PC-9 (cell line): ENCODE measurements at regions not wholly inside any gene's neighbourhood (a gene's known extent, or its start where the extent isn't known, plus 50 kb on each side); places are given as distances from the start of the nearest gene placed in this dataset.

Experiments
- BruUV-seq: library from RNA; stranded (reverse); fragments of 400-500 nt; replicated peaks from 2 replicates; lab custom pipeline; 2021; lab: Mats Ljungman, UMichigan
- CTCF ChIA-PET: fragments of 300-600 bp; sonication (Branson Sonifier 250); formaldehyde crosslinking; loops from one replicate; lab custom pipeline; 2022; ENCODE audit warnings: antibody characterized with exemption; lab: Charles Lee
- POLR2A ChIA-PET: fragments of 300-600 bp; sonication (Branson Sonifier 250); formaldehyde crosslinking; loops from one replicate; lab custom pipeline; 2022; ENCODE audit warnings: antibody characterized with exemption; ENCODE audit not compliant: unreplicated experiment; lab: Charles Lee
- DNase-seq, 2 experiments: peaks; one replicate each; pipeline versions ENCODE4 v3.0.0 to v3.0.0-alpha.2; 2015 to 2022; ENCODE audit warnings: mixed read lengths in 1 of 2
- H2AFZ ChIP-seq: fragments of 200-600 bp; sonication (generic); 2 replicates; pipeline ENCODE4 v1.8.1; 2017; ENCODE audit warnings: antibody characterized with exemption
- H3F3A ChIP-seq: fragments of 200-600 bp; sonication (generic); 2 replicates; pipeline ENCODE4 v1.8.1; 2017; ENCODE audit warnings: antibody characterized with exemption, mild to moderate bottlenecking, low read depth; ENCODE audit not compliant: insufficient read depth
- H3K27ac ChIP-seq: fragments of 200-600 bp; sonication (generic); 2 replicates; pipeline ENCODE4 v1.6.1; 2016; ENCODE audit warnings: mixed run types
- H3K27me3 ChIP-seq: fragments of 200-600 bp; sonication (generic); 2 replicates; pipeline ENCODE4 v1.6.1; 2016; ENCODE audit warnings: low read depth, mixed run types; ENCODE audit not compliant: insufficient read depth
- H3K36me3 ChIP-seq: fragments of 200-600 bp; sonication (generic); 2 replicates; pipeline ENCODE4 v1.6.1; 2016; ENCODE audit warnings: low read depth, mixed run types
- H3K4me1 ChIP-seq: fragments of 200-600 bp; sonication (generic); replicated peaks from 2 replicates; pipeline ENCODE4 v1.6.1; 2016; ENCODE audit warnings: mixed run types; ENCODE audit not compliant: insufficient read depth
- H3K4me2 ChIP-seq: fragments of 200-600 bp; sonication (generic); 2 replicates; pipeline ENCODE4 v1.6.1; 2017; ENCODE audit warnings: mixed run types
- H3K4me3 ChIP-seq: fragments of 200-600 bp; sonication (generic); 2 replicates; pipeline ENCODE4 v1.6.1; 2016; ENCODE audit warnings: mixed run types
- H3K79me2 ChIP-seq: fragments of 200-600 bp; sonication (generic); 2 replicates; pipeline ENCODE4 v1.6.1; 2017; ENCODE audit warnings: low read depth, mixed run types
- H3K9me2 ChIP-seq: fragments of 200-600 bp; sonication (generic); 2 replicates; pipeline ENCODE4 v1.8.1; 2017; ENCODE audit warnings: mild to moderate bottlenecking; ENCODE audit not compliant: insufficient read depth
- H3K9me3 ChIP-seq: fragments of 200-600 bp; sonication (generic); 2 replicates; pipeline ENCODE4 v1.8.1; 2016; ENCODE audit warnings: low read depth; ENCODE audit not compliant: insufficient read depth
- H4K20me1 ChIP-seq: fragments of 200-600 bp; sonication (generic); 2 replicates; pipeline ENCODE4 v1.8.1; 2017; ENCODE audit not compliant: insufficient read depth
- CTCF ChIP-seq: fragments of 200-600 bp; sonication (generic); conservative IDR thresholded peaks from 2 replicates; pipeline ENCODE4 v1.6.1; 2017; ENCODE audit warnings: mixed run types, antibody characterized with exemption, mild to moderate bottlenecking, moderate library complexity
- EZH2 ChIP-seq: fragments of 200-600 bp; sonication (generic); IDR thresholded peaks from 2 replicates; pipeline ENCODE4 v1.8.0; 2017; ENCODE audit warnings: antibody characterized with exemption, low read depth
- intact Hi-C: fragments of 100-400 bp; cut with micrococcal nuclease; formaldehyde crosslinking; loops from one replicate; pipeline ENCODE4 v1.10.0; 2022; ENCODE audit not compliant: unreplicated experiment

- intact Hi-C loops, result no loop called here
- Histone ChIP-seq H3K79me2 (no peaks in the 10 kb centered on the region), H3K27ac (no peak overlapping the region), H3K9me3 (no peaks in the 10 kb centered on the region; the same call in 1 of the 2 replicates), H2AFZ (no peak overlapping the region), H3K4me1 (no peaks in the 10 kb centered on the region), H3K4me3 (no peak overlapping the region), H3K4me2 (no peak overlapping the region), H4K20me1 (no peaks in the 10 kb centered on the region), H3K9me2 (no peaks in the 10 kb centered on the region), H3K27me3 (no peaks in the 10 kb centered on the region), H3F3A (no peaks in the 10 kb centered on the region), H3K36me3 (no peaks in the 10 kb centered on the region)
- CTCF ChIA-PET, result no interaction called here
- no peak for TF ChIP-seq EZH2
- TF ChIP-seq CTCF, result no peak
- POLR2A ChIA-PET, result no interaction called here
- no TSS peak for BruUV-seq
- no peak for DNase-seq
Measured at GRCh38 chr3:18228060-18228459, 197.1 kb downstream of the SATB1 start.

GRCh38 chr3:18225709-18226108 lies 199.4 kb downstream of the SATB1 start:
- intact Hi-C loops, result no loop called here

GRCh38 chr3:18224426-18224825 lies 200.7 kb downstream of the SATB1 start:
- no peaks in the 10 kb centered on the region for H3K79me2 ChIP-seq
- H3K4me2 ChIP-seq, result no peak overlapping the region
- DNase-seq, result no peak
- CTCF ChIA-PET, result no interaction called here
- H3K27me3 ChIP-seq, result no peaks in the 10 kb centered on the region
- no peak overlapping the region for H3K4me3 ChIP-seq
- intact Hi-C loops, result no loop called here
- TF ChIP-seq EZH2 (no peak), CTCF (no peak)
- BruUV-seq, result no TSS peak
- no peaks in the 10 kb centered on the region for H3K4me1 ChIP-seq
- H3K9me2 ChIP-seq, result no peaks in the 10 kb centered on the region
- no peaks in the 10 kb centered on the region for H3K36me3 ChIP-seq
- POLR2A ChIA-PET, result interaction anchor here (0.6 kb wide), 1 partner anchor 210 kb away, joined by 3 read pairs; no protein-coding TSS in a partner anchor
- H3K9me3 ChIP-seq, result no peaks in the 10 kb centered on the region
- H3F3A ChIP-seq, result no peaks in the 10 kb centered on the region
- H4K20me1 ChIP-seq, result no peaks in the 10 kb centered on the region
- no peak overlapping the region for H3K27ac ChIP-seq
- 0 out of 2 replicates have a peak overlapping the region, but pooled peaks have one; percentile 39 for H2AFZ ChIP-seq

More at GRCh38 chr3:18225709-18226108, 199.4 kb downstream of the SATB1 start:
- no TSS peak for BruUV-seq
- Histone ChIP-seq H3K9me3 (no peaks in the 10 kb centered on the region), H3K27me3 (no peaks in the 10 kb centered on the region), H3K4me3 (no peak overlapping the region), H3K79me2 (no peaks in the 10 kb centered on the region), H2AFZ (0 out of 2 replicates have a peak overlapping the region, but pooled peaks have one; percentile 9), H3K9me2 (no peaks in the 10 kb centered on the region), H3K27ac (no peak overlapping the region), H4K20me1 (no peaks in the 10 kb centered on the region), H3K36me3 (no peaks in the 10 kb centered on the region), H3K4me2 (no peak overlapping the region), H3F3A (no peaks in the 10 kb centered on the region), H3K4me1 (no peaks in the 10 kb centered on the region)
- POLR2A ChIA-PET, result no interaction called here
- DNase-seq, result no peak
- TF ChIP-seq CTCF (no peak), EZH2 (no peak)
- CTCF ChIA-PET, result no interaction called here
